Astrocyte (in vitro differentiated cells and primary cell): ENCODE measurements at regions not wholly inside any gene's neighbourhood (a gene's known extent, or its start where the extent isn't known, plus 50 kb on each side); places are given as distances from the start of the nearest gene placed in this dataset.

Source experiments
- CTCF ChIP-seq: IDR thresholded peaks from 2 replicates; pipeline ENCODE4 v1.5.1; 2011; ENCODE audit warnings: low read depth, mild to moderate bottlenecking, inconsistent platforms, low read length, moderate library complexity; ENCODE audit not compliant: insufficient read depth
- EZH2 ChIP-seq: IDR thresholded peaks from 2 replicates; pipeline ENCODE4 v1.6.1; 2012; ENCODE audit warnings: mild to moderate bottlenecking, low read length, inconsistent platforms; ENCODE audit not compliant: insufficient read depth

- TF ChIP-seq CTCF (no peak), EZH2 (no peak)
Observed at GRCh38 chr22:49270595-49271368, 556.9 kb downstream of the BRD1 start.
